ENCODE measurements at regions not wholly inside any gene's neighbourhood (a gene's known extent, or its start where the extent isn't known, plus 50 kb on each side); places are given as distances from the start of the nearest gene placed in this dataset.
"Not testable (repeated sequence)": the region's sequence is repeated elsewhere in the genome, so short reads cannot be mapped to it uniquely, and the experiment has no call there.

DNA sequence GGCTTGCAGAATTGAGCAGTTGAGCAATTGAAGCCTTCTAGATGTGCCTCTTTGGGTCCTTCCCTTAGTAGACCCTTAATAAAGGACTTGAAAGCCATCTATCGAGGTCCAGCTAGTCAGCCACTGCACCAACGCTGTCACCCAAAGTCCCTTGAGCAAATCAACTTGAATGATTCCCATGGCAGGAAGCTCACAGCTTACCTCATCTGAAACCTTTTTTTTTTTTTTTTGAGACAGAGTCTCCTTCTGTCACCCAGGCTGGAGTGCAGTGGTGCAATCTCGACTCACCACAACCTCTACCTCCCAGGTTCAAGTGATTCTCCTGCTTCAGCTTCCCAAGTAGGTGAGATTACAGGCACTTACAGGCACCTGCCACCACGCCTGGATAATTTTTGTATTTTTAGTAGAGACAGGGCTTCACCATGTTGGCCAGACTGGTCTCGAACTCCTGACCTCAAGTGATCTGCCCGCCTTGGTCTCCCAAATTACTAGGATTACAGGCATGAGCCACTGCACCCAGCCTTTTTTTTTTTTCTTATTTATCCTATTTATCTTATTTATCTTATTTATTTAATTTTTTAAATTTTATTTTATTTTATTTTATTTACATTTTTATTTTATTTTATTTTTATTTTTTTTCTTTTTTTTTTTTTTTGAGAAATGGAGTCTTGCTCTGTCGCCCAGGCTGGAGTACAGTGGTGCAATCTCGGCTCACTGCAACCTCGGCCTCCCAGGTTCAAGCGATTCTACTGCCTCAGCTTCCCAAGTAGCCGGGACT lies 143.8 kb downstream of the NUFIP1 start:
- not testable (repeated sequence) for H3K36me3 ChIP-seq (ENCODE audit: control insufficient read depth, insufficient read depth, low read length); H3K27me3 ChIP-seq (ENCODE audit: control insufficient read depth, insufficient read depth, low read length); H3K4me3 ChIP-seq (ENCODE audit: low read depth, low read length); H3K9me3 ChIP-seq (ENCODE audit: control insufficient read depth, insufficient read depth, low read length); H3K4me1 ChIP-seq (ENCODE audit: control insufficient read depth, insufficient read depth, low read length); H3K9ac ChIP-seq (ENCODE audit: low read depth, low read length); H3K27ac ChIP-seq (ENCODE audit: low read depth, low read length)

DNA sequence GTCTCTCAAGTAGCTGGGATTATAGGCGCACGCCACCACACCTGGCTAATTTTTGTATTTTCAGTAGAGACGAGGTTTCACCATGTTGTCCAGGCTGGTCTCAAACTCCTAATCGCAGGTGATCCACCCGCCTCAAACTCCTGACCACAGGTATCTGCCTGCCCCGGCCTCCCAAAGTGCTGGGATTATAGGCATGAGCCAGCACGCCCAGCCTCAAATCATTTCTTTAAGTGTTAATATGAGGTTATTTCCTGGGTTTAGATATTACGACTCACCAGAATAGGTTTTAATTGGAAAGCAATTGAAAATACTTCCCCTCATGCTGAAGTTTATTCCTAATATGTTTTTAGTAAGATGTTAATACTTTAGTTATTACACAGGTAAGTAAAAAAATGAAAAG lies 144.5 kb downstream of the NUFIP1 start:
- Histone ChIP-seq H3K4me3 (ENCODE audit: low read depth, low read length) (no peak overlapping the region), H3K4me1 (ENCODE audit: control insufficient read depth, insufficient read depth, low read length) (no peaks in the 10 kb centered on the region), H3K36me3 (ENCODE audit: control insufficient read depth, insufficient read depth, low read length) (no peaks in the 10 kb centered on the region), H3K9ac (ENCODE audit: low read depth, low read length) (no peak overlapping the region), H3K27me3 (ENCODE audit: control insufficient read depth, insufficient read depth, low read length) (no peaks in the 10 kb centered on the region), H3K27ac (ENCODE audit: low read depth, low read length) (no peak overlapping the region), H3K9me3 (ENCODE audit: control insufficient read depth, insufficient read depth, low read length) (no peaks in the 10 kb centered on the region)

DNA sequence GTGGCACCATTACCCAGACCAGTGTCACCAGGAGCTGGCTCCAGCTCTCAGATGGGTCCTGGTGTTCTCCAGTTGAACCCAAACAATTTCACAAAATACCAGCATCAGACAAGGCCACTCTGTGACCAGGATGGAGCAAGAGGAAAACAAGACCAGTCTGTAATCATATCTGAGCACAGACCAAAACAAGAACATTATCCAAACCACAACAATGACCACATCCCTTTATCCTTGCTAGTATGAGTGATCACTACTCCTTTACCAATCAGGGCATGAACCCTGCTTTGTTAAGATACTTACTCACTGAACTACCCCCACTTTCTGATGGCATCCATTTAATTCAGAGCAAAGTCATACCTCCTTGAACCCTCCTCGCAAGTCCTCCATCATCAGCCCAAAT lies 145.9 kb downstream of the NUFIP1 start:
- no peak overlapping the region for H3K27ac ChIP-seq (ENCODE audit: low read depth, low read length)
- no peaks in the 10 kb centered on the region for H3K4me1 ChIP-seq (ENCODE audit: control insufficient read depth, insufficient read depth, low read length)
- H3K9me3 ChIP-seq (ENCODE audit: control insufficient read depth, insufficient read depth, low read length) = no peaks in the 10 kb centered on the region
- no peak overlapping the region for H3K9ac ChIP-seq (ENCODE audit: low read depth, low read length)
- no peaks in the 10 kb centered on the region for H3K27me3 ChIP-seq (ENCODE audit: control insufficient read depth, insufficient read depth, low read length)
- no peaks in the 10 kb centered on the region for H3K36me3 ChIP-seq (ENCODE audit: control insufficient read depth, insufficient read depth, low read length)
- no peak overlapping the region for H3K4me3 ChIP-seq (ENCODE audit: low read depth, low read length)

DNA sequence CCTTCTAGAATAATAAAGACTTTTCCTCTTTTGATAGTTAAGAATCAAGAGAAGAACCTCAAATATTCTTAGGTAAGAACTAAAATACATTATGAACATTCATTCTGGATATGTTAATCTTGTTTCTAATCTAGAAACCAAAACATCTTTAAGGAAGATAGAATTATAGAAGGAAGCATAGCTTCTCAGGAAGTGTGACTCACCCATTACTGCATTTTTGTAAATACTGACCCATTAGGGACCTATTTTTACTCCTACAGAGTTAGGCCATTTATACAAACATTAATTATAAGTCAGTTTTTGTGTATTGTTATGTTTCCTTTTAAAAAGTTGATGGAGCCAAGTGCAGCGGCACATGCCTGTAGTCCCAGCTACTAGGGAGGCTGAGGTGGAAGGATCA lies 147.1 kb downstream of the NUFIP1 start:
- Histone ChIP-seq H3K9ac (ENCODE audit: low read depth, low read length) (no peak overlapping the region), H3K4me1 (ENCODE audit: control insufficient read depth, insufficient read depth, low read length) (no peaks in the 10 kb centered on the region), H3K27ac (ENCODE audit: low read depth, low read length) (no peak overlapping the region), H3K27me3 (ENCODE audit: control insufficient read depth, insufficient read depth, low read length) (no peaks in the 10 kb centered on the region), H3K9me3 (ENCODE audit: control insufficient read depth, insufficient read depth, low read length) (no peaks in the 10 kb centered on the region), H3K36me3 (ENCODE audit: control insufficient read depth, insufficient read depth, low read length) (no peaks in the 10 kb centered on the region), H3K4me3 (ENCODE audit: low read depth, low read length) (no peak overlapping the region)

DNA sequence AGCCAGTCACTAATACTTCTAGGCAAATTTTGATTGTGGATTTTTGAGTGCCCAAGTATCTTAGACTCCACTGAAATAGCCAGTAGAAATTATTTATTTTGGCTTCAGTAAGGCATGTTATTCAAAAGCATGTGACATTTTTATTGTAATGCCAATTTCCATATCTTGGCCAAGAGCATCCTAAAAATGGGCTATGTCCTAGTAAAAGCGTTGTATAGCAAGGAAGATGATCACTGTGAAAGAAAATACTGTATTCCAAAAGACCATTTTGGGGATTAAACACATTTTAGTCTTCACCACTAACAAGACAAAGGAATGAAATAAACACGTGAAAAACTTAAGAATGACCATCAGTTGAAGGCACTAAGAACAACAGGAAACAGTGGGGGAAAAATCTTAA lies 149.1 kb downstream of the NUFIP1 start:
- H3K9ac ChIP-seq (ENCODE audit: low read depth, low read length) = no peak overlapping the region
- no peaks in the 10 kb centered on the region for H3K36me3 ChIP-seq (ENCODE audit: control insufficient read depth, insufficient read depth, low read length)
- H3K9me3 ChIP-seq (ENCODE audit: control insufficient read depth, insufficient read depth, low read length) = no peaks in the 10 kb centered on the region
- no peak overlapping the region for H3K4me3 ChIP-seq (ENCODE audit: low read depth, low read length)
- H3K4me1 ChIP-seq (ENCODE audit: control insufficient read depth, insufficient read depth, low read length) = no peaks in the 10 kb centered on the region
- H3K27ac ChIP-seq (ENCODE audit: low read depth, low read length) = no peak overlapping the region
- no peaks in the 10 kb centered on the region for H3K27me3 ChIP-seq (ENCODE audit: control insufficient read depth, insufficient read depth, low read length)

DNA sequence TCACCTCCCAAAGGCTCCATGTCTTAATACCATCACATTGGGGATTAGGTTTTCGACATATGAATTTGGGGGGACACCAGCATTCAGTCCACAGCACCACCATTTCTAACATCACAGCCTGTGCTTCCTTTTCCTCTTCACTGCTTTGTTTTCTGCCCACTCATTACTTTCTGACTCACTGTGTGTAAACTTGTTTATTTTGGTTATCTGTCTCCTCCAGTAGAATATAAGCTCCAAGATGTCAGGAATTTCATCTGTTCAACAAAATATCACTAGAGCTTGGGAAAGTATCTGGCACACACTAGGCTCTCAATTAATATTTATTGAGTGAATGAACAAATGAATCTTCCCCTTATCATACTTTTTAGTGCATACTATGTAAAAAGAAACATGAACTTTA lies 152.0 kb downstream of the NUFIP1 start:
- H3K27ac ChIP-seq (ENCODE audit: low read depth, low read length) = no peak overlapping the region
- no peak overlapping the region for H3K4me3 ChIP-seq (ENCODE audit: low read depth, low read length)

DNA sequence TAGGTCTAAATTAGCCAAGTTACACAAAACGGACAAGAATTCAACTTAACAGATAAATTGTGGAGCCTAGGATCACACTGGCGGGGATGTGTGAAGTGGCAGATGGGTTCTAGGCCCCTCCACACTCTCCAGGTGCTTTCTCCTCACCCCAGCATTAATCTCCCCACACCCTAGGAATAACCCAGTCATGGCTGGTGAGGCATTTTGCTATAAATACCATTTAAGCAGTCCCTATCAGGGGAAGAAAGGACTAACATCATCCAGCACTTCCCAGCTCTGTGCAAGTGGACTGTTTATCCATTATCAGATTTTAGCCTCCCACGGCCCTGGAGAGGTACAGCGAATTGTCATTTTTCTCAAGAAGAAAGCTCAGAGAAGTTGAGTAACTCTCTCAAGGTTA lies 154.9 kb downstream of the NUFIP1 start:
- Histone ChIP-seq H3K27ac (ENCODE audit: low read depth, low read length) (no peak overlapping the region), H3K9me3 (ENCODE audit: control insufficient read depth, insufficient read depth, low read length) (no peaks in the 10 kb centered on the region), H3K4me3 (ENCODE audit: low read depth, low read length) (no peak overlapping the region), H3K27me3 (ENCODE audit: control insufficient read depth, insufficient read depth, low read length) (no peaks in the 10 kb centered on the region), H3K9ac (ENCODE audit: low read depth, low read length) (no peak overlapping the region), H3K4me1 (ENCODE audit: control insufficient read depth, insufficient read depth, low read length) (no peaks in the 10 kb centered on the region), H3K36me3 (ENCODE audit: control insufficient read depth, insufficient read depth, low read length) (no peaks in the 10 kb centered on the region)

More for the DNA sequence above, 152.0 kb downstream of the NUFIP1 start:
- Histone ChIP-seq H3K9me3 (ENCODE audit: control insufficient read depth, insufficient read depth, low read length) (no peaks in the 10 kb centered on the region), H3K36me3 (ENCODE audit: control insufficient read depth, insufficient read depth, low read length) (no peaks in the 10 kb centered on the region), H3K9ac (ENCODE audit: low read depth, low read length) (no peak overlapping the region), H3K4me1 (ENCODE audit: control insufficient read depth, insufficient read depth, low read length) (no peaks in the 10 kb centered on the region), H3K27me3 (ENCODE audit: control insufficient read depth, insufficient read depth, low read length) (no peaks in the 10 kb centered on the region)

DNA sequence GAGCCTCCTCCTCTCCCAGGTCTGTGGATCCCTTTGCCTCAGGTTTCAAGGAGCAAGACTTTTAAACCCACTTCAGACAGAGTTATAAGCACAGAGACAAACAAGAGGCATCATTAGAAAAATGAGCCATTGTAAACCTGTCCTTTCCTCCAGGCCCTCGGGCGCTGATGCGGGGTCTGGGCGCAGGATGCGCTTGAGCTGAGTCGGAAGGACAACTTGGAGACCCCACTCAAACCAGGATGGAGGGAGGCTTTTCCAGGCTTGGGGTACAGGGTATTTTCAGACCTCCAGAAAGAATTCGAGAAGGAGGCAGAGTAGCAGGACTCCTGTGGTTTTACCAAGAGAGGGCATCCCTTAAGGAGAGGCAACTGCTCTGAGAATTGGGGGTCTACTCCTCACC lies 155.6 kb downstream of the NUFIP1 start:
- no peaks in the 10 kb centered on the region for H3K4me1 ChIP-seq (ENCODE audit: control insufficient read depth, insufficient read depth, low read length)
- H3K9ac ChIP-seq (ENCODE audit: low read depth, low read length) = no peak overlapping the region
- no peaks in the 10 kb centered on the region for H3K27me3 ChIP-seq (ENCODE audit: control insufficient read depth, insufficient read depth, low read length)
- no peak overlapping the region for H3K4me3 ChIP-seq (ENCODE audit: low read depth, low read length)
- no peak overlapping the region for H3K27ac ChIP-seq (ENCODE audit: low read depth, low read length)
- no peaks in the 10 kb centered on the region for H3K36me3 ChIP-seq (ENCODE audit: control insufficient read depth, insufficient read depth, low read length)
- H3K9me3 ChIP-seq (ENCODE audit: control insufficient read depth, insufficient read depth, low read length) = no peaks in the 10 kb centered on the region

DNA sequence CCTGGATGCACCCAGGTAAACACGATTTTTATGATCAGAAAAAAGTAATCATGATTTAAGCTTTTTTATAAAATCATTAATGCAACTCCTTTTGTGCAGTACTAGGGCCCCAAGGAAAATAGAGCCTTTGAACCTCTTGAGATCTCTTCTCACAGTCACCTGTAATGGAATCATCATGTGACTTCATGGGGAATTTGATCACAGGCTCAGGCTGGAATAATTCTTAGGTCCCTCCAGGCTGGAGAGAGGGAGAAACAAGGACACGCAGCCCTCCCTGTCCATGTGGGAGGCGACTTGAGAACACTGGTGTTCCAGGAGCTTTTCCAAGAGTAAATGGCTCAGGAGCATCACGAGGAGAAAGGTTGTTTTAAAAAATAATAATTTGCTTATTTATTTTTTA lies 156.1 kb downstream of the NUFIP1 start:
- Histone ChIP-seq H3K4me1 (ENCODE audit: control insufficient read depth, insufficient read depth, low read length) (no peaks in the 10 kb centered on the region), H3K4me3 (ENCODE audit: low read depth, low read length) (no peak overlapping the region), H3K36me3 (ENCODE audit: control insufficient read depth, insufficient read depth, low read length) (no peaks in the 10 kb centered on the region), H3K9ac (ENCODE audit: low read depth, low read length) (no peak overlapping the region), H3K9me3 (ENCODE audit: control insufficient read depth, insufficient read depth, low read length) (no peaks in the 10 kb centered on the region), H3K27me3 (ENCODE audit: control insufficient read depth, insufficient read depth, low read length) (no peaks in the 10 kb centered on the region), H3K27ac (ENCODE audit: low read depth, low read length) (no peak overlapping the region)

DNA sequence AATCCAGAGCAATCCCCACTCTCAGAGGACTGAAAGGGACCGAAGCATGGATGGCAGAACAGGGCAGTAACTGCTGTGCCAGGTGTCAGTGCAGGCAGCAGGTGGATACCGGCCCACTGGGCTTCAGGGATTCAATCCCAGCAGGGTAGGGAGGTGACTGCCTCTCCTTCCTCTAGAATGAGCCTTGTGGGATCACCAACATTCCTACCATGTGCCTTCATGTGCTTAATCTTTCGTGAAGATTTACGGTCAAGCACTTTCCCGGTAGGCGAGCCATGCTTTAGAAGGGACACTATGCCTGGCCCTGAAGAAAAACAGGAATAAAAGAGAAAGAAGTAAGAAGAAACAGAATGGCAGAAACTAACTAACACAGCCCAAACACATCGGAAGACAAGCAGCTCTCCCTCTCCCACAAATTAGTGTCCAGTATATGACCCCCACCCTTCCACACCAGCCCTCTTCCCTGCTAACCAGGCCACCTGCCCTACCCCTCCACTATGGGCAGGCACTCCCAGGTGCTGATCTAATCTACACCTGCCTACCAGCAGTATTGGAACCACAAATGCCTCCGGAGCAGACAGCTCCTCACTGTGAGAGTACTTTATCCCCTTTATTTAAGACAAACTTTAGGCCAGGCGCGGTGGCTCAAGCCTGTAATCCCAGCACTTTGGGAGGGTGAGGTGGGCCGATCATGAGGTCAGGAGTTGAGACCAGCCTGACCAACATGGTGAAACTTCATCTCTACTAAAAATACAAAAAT lies 162.5 kb downstream of the NUFIP1 start:
- Histone ChIP-seq H3K9me3 (ENCODE audit: control insufficient read depth, insufficient read depth, low read length) (no peaks in the 10 kb centered on the region), H3K4me1 (ENCODE audit: control insufficient read depth, insufficient read depth, low read length) (no peaks in the 10 kb centered on the region), H3K4me3 (ENCODE audit: low read depth, low read length) (no peak overlapping the region), H3K27ac (ENCODE audit: low read depth, low read length) (no peak overlapping the region), H3K27me3 (ENCODE audit: control insufficient read depth, insufficient read depth, low read length) (no peaks in the 10 kb centered on the region), H3K9ac (ENCODE audit: low read depth, low read length) (no peak overlapping the region), H3K36me3 (ENCODE audit: control insufficient read depth, insufficient read depth, low read length) (no peaks in the 10 kb centered on the region)

DNA sequence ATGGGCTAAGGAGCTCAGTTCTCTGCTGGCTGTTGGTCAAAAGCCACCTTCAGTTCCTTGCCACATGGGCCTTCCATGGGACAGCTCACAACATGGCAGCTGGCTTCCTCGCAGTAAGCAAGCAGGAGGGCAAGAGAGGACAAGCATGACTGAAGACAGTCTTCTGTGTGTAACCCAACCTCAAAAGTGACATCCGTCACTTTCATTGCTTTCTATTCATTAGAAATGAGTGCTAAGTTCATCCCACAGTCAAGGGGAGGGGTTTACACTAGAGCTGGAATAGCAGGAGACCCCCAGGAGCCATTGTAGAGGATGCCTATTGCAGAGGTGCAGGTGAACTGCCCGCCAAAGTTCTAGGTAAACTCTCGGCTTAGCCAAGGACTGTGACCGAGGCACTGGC lies 163.3 kb downstream of the NUFIP1 start:
- H3K4me1 ChIP-seq (ENCODE audit: control insufficient read depth, insufficient read depth, low read length) = no peaks in the 10 kb centered on the region
- H3K27me3 ChIP-seq (ENCODE audit: control insufficient read depth, insufficient read depth, low read length) = no peaks in the 10 kb centered on the region
- H3K4me3 ChIP-seq (ENCODE audit: low read depth, low read length) = no peak overlapping the region
- no peaks in the 10 kb centered on the region for H3K36me3 ChIP-seq (ENCODE audit: control insufficient read depth, insufficient read depth, low read length)
- no peak overlapping the region for H3K27ac ChIP-seq (ENCODE audit: low read depth, low read length)
- no peak overlapping the region for H3K9ac ChIP-seq (ENCODE audit: low read depth, low read length)
- H3K9me3 ChIP-seq (ENCODE audit: control insufficient read depth, insufficient read depth, low read length) = no peaks in the 10 kb centered on the region

Measured in HUES48 (cell line).